Fibroblast of the conjunctiva (primary cell): ENCODE measurements at regions not wholly inside any gene's neighbourhood (a gene's known extent, or its start where the extent isn't known, plus 50 kb on each side); places are given as distances from the start of the nearest gene placed in this dataset.

Experiments used
- DNase-seq: peaks from one replicate; pipeline ENCODE4 v3.0.0-alpha.2; 2010; ENCODE audit warnings: low read depth

GRCh38 chr9:113741886-113742854 is 133.9 kb upstream of the ZNF618 start:
- no peak for DNase-seq

GRCh38 chr9:113742878-113743277 is 133.2 kb upstream of the ZNF618 start:
- no peak for DNase-seq

GRCh38 chr9:113746486-113746885 is 129.6 kb upstream of the ZNF618 start:
- no peak for DNase-seq

GRCh38 chr9:113748135-113748534 is 128.0 kb upstream of the ZNF618 start:
- no peak for DNase-seq

- DNase-seq, result no peak
Observed at GRCh38 chr9:113753398-113754119, 122.5 kb upstream of the ZNF618 start.

- DNase-seq, result no peak
Observed at GRCh38 chr9:113754739-113755138, 121.4 kb upstream of the ZNF618 start.

GRCh38 chr9:113755433-113755832 is 120.7 kb upstream of the ZNF618 start:
- DNase-seq, result no peak

GRCh38 chr9:113756476-113757192 is 119.5 kb upstream of the ZNF618 start:
- DNase-seq, result no peak

GRCh38 chr9:113763429-113763828 is 112.7 kb upstream of the ZNF618 start:
- no peak for DNase-seq

GRCh38 chr9:113764572-113764971 is 111.5 kb upstream of the ZNF618 start:
- no peak for DNase-seq

GRCh38 chr9:113769412-113769811 is 106.7 kb upstream of the ZNF618 start:
- DNase-seq, result no peak

- peak; percentile 30 for DNase-seq
Observed at GRCh38 chr9:113770396-113770795, 105.7 kb upstream of the ZNF618 start.

- no peak for DNase-seq
Observed at GRCh38 chr9:113771199-113771598, 104.9 kb upstream of the ZNF618 start.

- DNase-seq, result peak; percentile 57
Observed at GRCh38 chr9:113772121-113772810, 103.8 kb upstream of the ZNF618 start.

- no peak for DNase-seq
Observed at GRCh38 chr9:113774963-113775362, 101.1 kb upstream of the ZNF618 start.

- DNase-seq, result no peak
Observed at GRCh38 chr9:113775749-113776148, 100.4 kb upstream of the ZNF618 start.

- no peak for DNase-seq
Observed at GRCh38 chr9:113776194-113776593, 99.9 kb upstream of the ZNF618 start.

GRCh38 chr9:113781381-113781780 is 94.7 kb upstream of the ZNF618 start:
- no peak for DNase-seq

GRCh38 chr9:113781896-113782295 is 94.2 kb upstream of the ZNF618 start:
- DNase-seq, result no peak

- no peak for DNase-seq
Observed at GRCh38 chr9:113783475-113783874, 92.6 kb upstream of the ZNF618 start.

GRCh38 chr9:113785334-113785733 is 90.8 kb upstream of the ZNF618 start:
- DNase-seq, result no peak

GRCh38 chr9:113786071-113786470 is 90.0 kb upstream of the ZNF618 start:
- no peak for DNase-seq
